OCI-LY7 (cell line): ENCODE measurements at regions not wholly inside any gene's neighbourhood (a gene's known extent, or its start where the extent isn't known, plus 50 kb on each side); places are given as distances from the start of the nearest gene placed in this dataset.

ENCODE experiments used
- CTCF ChIP-seq: fragments of 200-600 bp; sonication (generic); conservative IDR thresholded peaks from 2 replicates; pipeline ENCODE4 v1.5.1; 2014; ENCODE audit warnings: mild to moderate bottlenecking, antibody characterized with exemption, low read length, moderate library complexity, mixed read lengths
- EZH2phosphoT487 ChIP-seq: fragments of 200-600 bp; sonication (generic); IDR thresholded peaks from 2 replicates; pipeline ENCODE4 v1.6.1; 2018; ENCODE audit warnings: low read depth, borderline replicate concordance, mild to moderate bottlenecking, mixed run types, antibody characterized with exemption, low read length, moderate library complexity, mixed read lengths

- no peak for TF ChIP-seq CTCF
- no peak for TF ChIP-seq EZH2phosphoT487
Measured at GRCh38 chr11:23023319-23023718, 163.0 kb upstream of the CCDC179 start.
